GM19468 (cell line): ENCODE measurements at regions not wholly inside any gene's neighbourhood (a gene's known extent, or its start where the extent isn't known, plus 50 kb on each side); places are given as distances from the start of the nearest gene placed in this dataset.

Source experiments
- ATAC-seq: cut with Tn5 transposase; IDR thresholded peaks from one replicate; pipeline ENCODE4 v1.9.1; 2021; ENCODE audit warnings: mild to moderate bottlenecking, moderate library complexity, moderate number of reproducible peaks; ENCODE audit not compliant: unreplicated experiment; ENCODE audit errors: extremely low read depth

DNA sequence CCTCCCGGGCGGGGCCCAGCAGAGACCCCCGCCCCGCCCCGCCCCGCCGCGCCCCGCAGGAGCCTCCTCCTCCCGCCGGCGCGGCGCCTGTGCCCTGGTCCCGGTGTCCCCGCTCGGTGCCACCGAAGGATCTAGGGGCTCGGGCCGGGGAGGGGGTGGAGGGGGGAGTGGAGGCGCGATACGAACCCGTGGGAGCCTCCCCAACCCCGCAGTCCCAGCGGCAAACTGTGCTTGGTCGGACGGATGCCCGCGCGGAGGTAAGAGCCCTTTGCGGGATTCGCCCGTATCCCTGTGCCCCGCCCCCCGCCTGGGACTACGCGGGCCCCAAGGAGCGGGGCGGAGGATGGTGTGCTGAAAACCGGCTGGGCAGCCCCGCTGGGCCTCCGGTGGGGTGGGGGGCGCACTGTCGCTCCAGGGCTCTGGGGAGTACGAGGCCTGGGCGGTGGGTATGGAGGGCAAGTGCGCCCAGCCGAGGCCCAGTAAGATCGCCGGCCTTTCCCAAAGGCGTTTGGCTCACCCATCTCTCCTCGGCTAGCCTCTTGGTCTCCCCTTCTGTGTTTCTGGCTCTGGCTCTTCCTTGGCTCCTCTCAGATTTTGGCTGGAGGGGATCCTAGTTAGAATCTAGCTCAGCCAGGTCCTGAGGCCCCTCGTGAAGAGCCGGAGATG, 65.6 kb upstream of the POLG start:
- no peak for ATAC-seq

- no peak for ATAC-seq
Observed at GRCh38 chr15:89399238-89400115, 64.9 kb upstream of the POLG start.

GRCh38 chr15:89398896-89399237, 64.2 kb upstream of the POLG start:
- ATAC-seq, result no peak

GRCh38 chr15:89397653-89398023, 63.0 kb upstream of the POLG start:
- ATAC-seq, result no peak

GRCh38 chr15:89396723-89397652, 62.4 kb upstream of the POLG start:
- no peak for ATAC-seq

GRCh38 chr15:89395996-89396395, 61.4 kb upstream of the POLG start:
- no peak for ATAC-seq

DNA sequence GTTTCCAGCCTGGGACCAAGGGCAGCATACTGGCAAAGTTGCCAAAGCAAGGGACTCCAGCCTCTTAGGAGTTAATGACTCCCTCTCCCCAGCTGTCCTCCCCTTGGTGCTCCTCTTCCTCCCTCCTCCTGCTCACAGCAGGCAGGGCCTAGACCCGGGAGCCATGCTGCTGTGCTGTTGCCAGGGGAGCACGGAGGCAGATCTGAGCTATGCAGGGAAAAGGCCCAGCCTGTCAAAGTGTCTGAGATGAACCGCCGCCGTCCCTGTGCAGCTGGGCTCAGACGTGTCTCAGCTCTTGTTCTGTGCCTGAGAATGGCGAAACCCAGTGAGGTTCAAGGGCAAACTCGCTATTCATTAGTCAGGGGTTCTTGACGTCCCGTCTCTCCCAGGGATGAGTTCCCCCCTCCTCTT, 60.8 kb upstream of the POLG start:
- ATAC-seq, result no peak

GRCh38 chr15:89395031-89395430, 60.4 kb upstream of the POLG start:
- ATAC-seq, result no peak

DNA sequence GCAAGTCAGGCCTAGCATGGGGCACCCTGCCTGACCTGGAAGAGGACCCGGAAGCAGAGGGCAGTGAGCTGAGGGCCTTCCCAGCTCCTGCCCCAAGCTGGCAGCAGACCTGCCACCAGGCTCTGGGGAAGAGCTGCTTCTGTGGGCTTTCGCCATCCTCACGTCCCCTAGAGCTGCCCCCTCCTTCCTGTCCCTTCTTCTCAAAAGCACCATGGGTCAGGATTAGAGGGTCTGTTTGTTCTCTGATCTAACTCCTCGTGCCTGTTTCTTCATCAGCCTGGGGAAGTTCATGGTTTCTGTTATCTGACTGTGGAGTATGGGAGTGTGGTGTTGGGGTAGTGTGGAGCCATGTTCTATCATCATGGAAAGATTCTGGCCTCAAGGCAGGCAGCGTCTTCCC, 58.4 kb upstream of the POLG start:
- ATAC-seq, result no peak

GRCh38 chr15:89391685-89392257, 57.1 kb upstream of the POLG start:
- no peak for ATAC-seq

GRCh38 chr15:89389841-89390603, 55.4 kb upstream of the POLG start:
- ATAC-seq, result no peak

DNA sequence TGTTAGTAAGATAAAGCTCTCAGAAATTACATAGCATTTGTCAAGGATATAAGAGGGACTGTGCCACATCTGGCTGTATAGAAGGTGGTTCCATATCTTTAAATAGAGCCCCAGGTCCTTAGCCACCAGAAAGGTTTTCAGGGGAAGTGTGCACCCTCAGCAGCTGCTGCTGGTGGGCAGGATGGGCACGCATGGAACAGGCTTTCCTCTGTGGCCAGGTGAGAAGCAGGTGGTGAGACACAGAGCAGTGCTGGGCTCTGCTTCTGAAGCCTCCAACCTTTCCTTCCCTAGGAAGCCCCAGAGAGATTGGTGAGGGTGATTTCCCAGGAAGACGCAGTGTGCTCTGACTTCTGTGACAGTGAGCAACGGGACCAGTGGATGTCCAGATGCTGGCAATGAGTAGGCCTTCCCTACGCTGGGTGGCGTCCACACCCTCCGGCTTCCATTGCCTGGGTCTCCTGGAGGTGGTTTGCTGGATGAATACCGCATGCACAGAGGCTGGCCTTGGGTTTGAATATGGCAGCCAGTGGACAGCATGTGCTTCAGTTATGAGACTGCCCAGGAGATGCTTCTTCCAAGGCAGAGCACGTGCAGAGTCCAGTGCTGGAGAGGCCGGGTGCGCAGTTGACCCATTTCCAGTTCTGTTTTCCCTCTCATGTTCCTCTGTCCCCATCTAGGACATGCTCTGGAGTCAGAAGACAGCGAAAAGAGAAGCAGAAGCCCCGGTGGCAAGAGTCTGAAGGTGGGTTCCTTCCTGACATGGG, 52.7 kb upstream of the POLG start:
- ATAC-seq, result no peak

GRCh38 chr15:89385596-89386331, 51.1 kb upstream of the POLG start:
- ATAC-seq, result no peak
